Colonic mucosa (tissue), 4 donors: ENCODE measurements at regions not wholly inside any gene's neighbourhood (a gene's known extent, or its start where the extent isn't known, plus 50 kb on each side); places are given as distances from the start of the nearest gene placed in this dataset.
"Not testable (repeated sequence)": the region's sequence is repeated elsewhere in the genome, so short reads cannot be mapped to it uniquely, and the experiment has no call there.

Experiments used
- DNase-seq: peaks from one replicate; pipeline ENCODE4 v3.0.0-alpha.2; 2020
- H3K27ac ChIP-seq: fragments of 200-600 bp; one replicate; pipeline ENCODE4 v1.8.0; 2021
- H3K27me3 ChIP-seq: fragments of 200-600 bp; one replicate; pipeline ENCODE4 v1.8.0; 2021
- H3K36me3 ChIP-seq: fragments of 200-600 bp; one replicate; pipeline ENCODE4 v1.8.0; 2021
- H3K4me1 ChIP-seq: fragments of 200-600 bp; one replicate; pipeline ENCODE4 v1.8.0; 2021; ENCODE audit warnings: mild to moderate bottlenecking
- H3K4me3 ChIP-seq: fragments of 200-600 bp; one replicate; pipeline ENCODE4 v1.8.0; 2021
- H3K9ac ChIP-seq, 2 donors: one replicate each; pipeline ENCODE4 v1.7.0; 2013; ENCODE audit warnings: control low read depth in 2 of 2, low read depth in 2 of 2, low read length in 2 of 2
- H3K9me3 ChIP-seq: fragments of 200-600 bp; one replicate; pipeline ENCODE4 v1.8.0; 2021
- intact Hi-C: fragments of 100-400 bp; cut with DNase I; formaldehyde crosslinking; loops from one replicate; pipeline ENCODE4 v1.14.1; 2022
- TF ChIP-seq, protein P1 (sequence below): fragments of 200-600 bp; IDR thresholded peaks from one replicate; pipeline ENCODE4 v1.8.0; 2022; ENCODE audit warnings: antibody characterized with exemption, mild to moderate bottlenecking
- donor health status: healthy.
- donor health status: DM: no; HTN: no; CAD: no.
- donor health status: DM: no; HTN: no; CAD: no.

DNA sequence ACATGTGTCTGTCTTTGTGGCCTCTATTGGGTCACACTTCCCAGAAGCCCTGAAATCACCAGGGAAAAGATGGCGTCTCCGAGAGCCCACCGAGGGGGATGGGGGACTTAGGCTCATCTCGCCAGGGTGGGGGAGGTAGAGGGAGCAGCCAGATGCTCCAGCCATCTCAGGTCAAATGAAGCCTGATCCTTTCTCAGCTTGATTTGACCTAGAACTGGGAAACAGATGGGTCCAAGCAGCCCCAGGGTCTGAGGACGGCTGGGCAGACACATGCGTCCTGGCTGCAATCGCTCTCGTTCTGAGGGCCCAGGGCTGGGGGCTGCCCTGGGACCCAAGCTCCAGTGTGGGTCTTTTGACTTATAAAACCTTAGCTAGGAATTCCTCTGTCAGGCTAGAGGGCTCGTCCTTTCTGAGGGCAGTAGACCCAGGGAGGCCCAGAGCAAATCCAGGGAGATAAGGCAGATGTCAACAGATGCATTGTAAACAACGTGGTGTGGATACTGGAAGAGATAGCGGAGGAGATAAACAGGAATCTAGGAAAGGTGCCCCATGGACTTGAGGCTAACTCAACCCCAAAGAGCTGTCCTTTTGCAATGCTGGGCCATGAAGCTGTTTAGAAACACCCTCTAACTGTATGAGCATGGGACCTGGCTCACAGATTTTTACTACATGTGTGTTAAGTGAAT, 127.7 kb downstream of the MYCN start:
- no peaks in the 10 kb centered on the region for H3K27me3 ChIP-seq
- H3K9me3 ChIP-seq: no peaks in the 10 kb centered on the region
- TF ChIP-seq, protein P1, sequence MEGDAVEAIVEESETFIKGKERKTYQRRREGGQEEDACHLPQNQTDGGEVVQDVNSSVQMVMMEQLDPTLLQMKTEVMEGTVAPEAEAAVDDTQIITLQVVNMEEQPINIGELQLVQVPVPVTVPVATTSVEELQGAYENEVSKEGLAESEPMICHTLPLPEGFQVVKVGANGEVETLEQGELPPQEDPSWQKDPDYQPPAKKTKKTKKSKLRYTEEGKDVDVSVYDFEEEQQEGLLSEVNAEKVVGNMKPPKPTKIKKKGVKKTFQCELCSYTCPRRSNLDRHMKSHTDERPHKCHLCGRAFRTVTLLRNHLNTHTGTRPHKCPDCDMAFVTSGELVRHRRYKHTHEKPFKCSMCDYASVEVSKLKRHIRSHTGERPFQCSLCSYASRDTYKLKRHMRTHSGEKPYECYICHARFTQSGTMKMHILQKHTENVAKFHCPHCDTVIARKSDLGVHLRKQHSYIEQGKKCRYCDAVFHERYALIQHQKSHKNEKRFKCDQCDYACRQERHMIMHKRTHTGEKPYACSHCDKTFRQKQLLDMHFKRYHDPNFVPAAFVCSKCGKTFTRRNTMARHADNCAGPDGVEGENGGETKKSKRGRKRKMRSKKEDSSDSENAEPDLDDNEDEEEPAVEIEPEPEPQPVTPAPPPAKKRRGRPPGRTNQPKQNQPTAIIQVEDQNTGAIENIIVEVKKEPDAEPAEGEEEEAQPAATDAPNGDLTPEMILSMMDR: no peak
- H3K4me3 ChIP-seq: no peak overlapping the region
- no peaks in the 10 kb centered on the region for H3K4me1 ChIP-seq
- no peak for DNase-seq
- intact Hi-C loops: loop anchor here (5.0 kb wide), 1 partner anchor 324 kb away; no protein-coding TSS in a partner anchor
- H3K36me3 ChIP-seq: no peaks in the 10 kb centered on the region
- H3K27ac ChIP-seq: no peak overlapping the region
- H3K9ac ChIP-seq: no peak overlapping the region

DNA sequence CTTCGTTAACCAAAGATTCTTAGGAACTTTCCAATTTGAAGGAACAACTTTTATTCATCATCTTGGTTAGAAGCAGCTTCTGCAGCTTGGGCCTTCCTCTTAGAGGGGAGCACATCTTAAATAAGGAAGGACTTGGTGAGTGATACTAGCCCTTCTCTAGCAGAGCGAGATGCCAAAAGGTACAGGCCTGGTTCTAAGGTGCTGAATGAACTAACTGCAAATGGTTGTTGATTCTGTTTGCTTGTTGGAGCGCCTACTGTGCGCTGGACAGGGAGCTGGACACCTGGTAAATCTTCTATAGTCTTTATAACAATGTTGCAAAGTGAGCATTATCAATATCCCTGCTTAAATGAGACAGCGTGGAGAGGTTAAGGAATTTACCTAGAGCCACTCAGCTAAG, 127.1 kb downstream of the MYCN start:
- intact Hi-C loops: loop anchor here (5.0 kb wide), 1 partner anchor 325 kb away; no protein-coding TSS in a partner anchor
- no peak overlapping the region for H3K27ac ChIP-seq
- H3K4me1 ChIP-seq: no peaks in the 10 kb centered on the region
- no peaks in the 10 kb centered on the region for H3K36me3 ChIP-seq
- no peaks in the 10 kb centered on the region for H3K27me3 ChIP-seq
- H3K9ac ChIP-seq: no peak overlapping the region
- H3K4me3 ChIP-seq: no peak overlapping the region
- TF ChIP-seq, protein P1: no peak
- DNase-seq: no peak
- no peaks in the 10 kb centered on the region for H3K9me3 ChIP-seq

DNA sequence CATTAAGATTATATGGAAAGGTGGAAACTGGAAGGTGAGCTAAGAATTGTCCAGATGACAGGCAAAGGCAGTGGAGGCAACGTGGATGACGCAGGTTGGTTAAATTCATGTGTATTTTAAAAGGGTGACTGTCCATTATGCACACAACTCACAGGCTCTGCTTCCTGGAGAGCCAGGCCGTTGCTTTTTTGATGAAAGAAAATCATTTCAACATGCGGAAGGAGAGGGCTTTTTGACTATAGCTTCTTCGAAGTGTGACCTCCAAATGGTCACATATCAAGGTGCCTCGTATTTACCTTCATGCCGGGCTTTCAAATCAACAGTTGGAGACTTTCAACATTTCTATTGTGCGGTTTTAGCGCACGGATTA, 126.7 kb downstream of the MYCN start:
- DNase-seq: no peak
- TF ChIP-seq, protein P1: no peak
- H3K27me3 ChIP-seq: no peaks in the 10 kb centered on the region

DNA sequence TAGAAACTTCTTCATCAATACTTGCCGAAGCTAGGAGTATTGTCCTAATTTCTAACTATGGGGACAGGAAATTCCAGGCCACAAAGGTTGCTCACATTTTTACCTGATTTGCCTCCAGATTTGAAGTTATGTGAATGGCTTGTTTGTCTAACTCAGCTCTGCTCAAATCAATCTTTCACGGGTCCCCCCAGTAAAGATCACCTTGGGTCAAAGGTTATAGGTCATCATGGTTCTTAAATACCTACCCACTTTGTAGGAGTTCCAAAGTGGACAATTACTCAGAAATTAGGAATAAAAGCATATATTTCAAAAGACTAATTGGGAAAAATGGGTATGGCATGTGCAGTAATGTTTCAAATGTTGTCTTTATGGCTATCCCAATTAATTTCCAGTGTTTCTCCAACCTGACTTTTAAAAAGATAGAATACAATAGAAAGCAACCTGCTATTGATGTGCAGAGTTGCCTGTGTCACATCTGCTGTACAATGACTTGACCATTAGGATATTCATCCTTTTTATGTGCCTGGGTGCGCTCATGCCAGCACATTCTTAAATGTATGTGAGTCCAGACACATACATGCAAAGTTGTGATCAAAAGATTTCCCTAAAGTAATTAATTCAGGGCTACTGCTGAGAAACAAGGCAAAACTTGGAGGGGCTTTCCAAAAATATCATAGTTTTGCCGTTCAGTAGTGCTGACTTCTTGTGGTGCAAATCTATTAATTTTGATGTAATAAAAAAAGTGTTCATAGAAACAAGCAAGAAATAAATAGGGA, 126.1 kb downstream of the MYCN start:
- H3K36me3 ChIP-seq: no peaks in the 10 kb centered on the region
- no peak overlapping the region for H3K9ac ChIP-seq
- intact Hi-C loops: loop anchor here (5.0 kb wide), 1 partner anchor 326 kb away; no protein-coding TSS in a partner anchor
- DNase-seq: no peak
- H3K9me3 ChIP-seq: no peaks in the 10 kb centered on the region
- H3K4me3 ChIP-seq: no peak overlapping the region
- TF ChIP-seq, protein P1: no peak
- no peaks in the 10 kb centered on the region for H3K27me3 ChIP-seq
- no peak overlapping the region for H3K27ac ChIP-seq
- no peaks in the 10 kb centered on the region for H3K4me1 ChIP-seq

More for the DNA sequence above, 126.7 kb downstream of the MYCN start:
- H3K4me1 ChIP-seq: no peaks in the 10 kb centered on the region
- intact Hi-C loops: loop anchor here (5.0 kb wide), 1 partner anchor 325 kb away; no protein-coding TSS in a partner anchor
- H3K27ac ChIP-seq: no peak overlapping the region
- H3K4me3 ChIP-seq: no peak overlapping the region
- no peaks in the 10 kb centered on the region for H3K9me3 ChIP-seq
- H3K9ac ChIP-seq: no peak overlapping the region
- H3K36me3 ChIP-seq: no peaks in the 10 kb centered on the region

DNA sequence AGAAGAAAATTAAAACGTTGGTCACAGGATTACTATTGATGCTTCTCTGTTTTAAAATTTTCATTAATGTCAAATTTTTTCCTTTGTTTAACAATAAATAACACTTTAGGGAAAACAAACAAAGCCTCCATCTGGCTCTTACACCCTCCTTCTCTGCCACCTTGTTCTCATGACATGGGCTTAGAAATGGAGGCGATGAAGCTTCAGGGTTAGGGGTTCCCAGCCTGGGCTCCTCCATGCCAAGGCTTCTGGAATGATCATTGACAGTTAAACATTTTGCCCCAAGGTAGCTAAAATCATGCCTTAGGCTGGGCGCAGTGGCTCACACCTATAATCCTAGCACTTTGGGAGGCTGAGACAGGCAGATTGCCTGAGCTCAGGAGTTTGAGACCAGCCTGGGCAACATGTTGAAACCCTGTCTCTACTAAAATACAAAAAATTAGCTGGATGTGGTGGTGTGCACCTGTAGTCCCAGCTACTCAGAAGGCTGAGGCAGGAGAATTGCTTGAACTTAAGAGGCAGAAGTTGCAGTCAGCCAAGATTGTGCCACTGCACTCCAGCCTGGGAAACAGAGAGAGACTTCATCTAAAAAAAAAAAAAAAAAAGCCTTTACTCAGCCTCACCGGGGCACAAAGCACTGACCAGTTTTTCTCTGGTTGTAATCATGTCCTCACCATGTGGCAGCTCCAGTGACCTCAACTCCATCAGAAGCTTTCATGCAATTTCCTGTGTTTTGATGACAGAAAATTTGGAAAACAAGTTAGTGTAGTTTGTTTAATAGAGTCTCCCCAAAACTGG, 125.1 kb downstream of the MYCN start:
- H3K4me1 ChIP-seq, DNase-seq, H3K27ac ChIP-seq, H3K4me3 ChIP-seq, H3K27me3 ChIP-seq, H3K9me3 ChIP-seq, H3K9ac ChIP-seq, H3K36me3 ChIP-seq: not testable (repeated sequence)
- intact Hi-C loops: loop anchor here (5.0 kb wide), 1 partner anchor 327 kb away; no protein-coding TSS in a partner anchor
